ENCODE measurements at regions not wholly inside any gene's neighbourhood (a gene's known extent, or its start where the extent isn't known, plus 50 kb on each side); places are given as distances from the start of the nearest gene placed in this dataset.
"Not testable (repeated sequence)": the region's sequence is repeated elsewhere in the genome, so short reads cannot be mapped to it uniquely, and the experiment has no call there.

GRCh38 chr4:53919535-53919934 lies 144.9 kb downstream of the CHIC2 start:
- DNase-seq = no peak

- DNase-seq = no peak
Measured at GRCh38 chr4:53917729-53918128, 146.7 kb downstream of the CHIC2 start.

DNA sequence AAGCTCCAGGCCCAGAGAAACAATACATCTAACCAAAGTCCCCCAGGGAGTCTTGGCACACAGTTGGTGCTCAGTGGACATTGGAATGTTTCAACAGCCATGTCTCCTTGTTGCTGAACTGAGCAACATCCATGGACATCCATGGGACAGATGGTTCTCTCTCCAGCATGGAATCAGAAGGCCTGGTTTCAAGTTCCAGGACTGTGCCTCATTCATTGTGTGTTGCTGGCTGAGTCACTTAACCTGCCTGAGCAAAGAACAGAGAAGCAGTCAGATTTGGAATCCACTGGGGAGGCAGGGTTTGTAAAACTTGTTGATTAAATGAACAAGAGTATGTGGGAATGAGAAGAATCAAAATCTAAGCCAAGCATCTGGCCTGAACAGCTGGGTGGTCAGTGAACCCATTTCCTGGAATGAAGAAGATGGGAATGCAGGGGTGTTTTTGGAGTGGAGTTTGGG lies 147.9 kb downstream of the CHIC2 start:
- DNase-seq = peak; percentile 43

GRCh38 chr4:53914313-53915016 lies 149.9 kb downstream of the CHIC2 start:
- DNase-seq = peak; percentile 88

DNA sequence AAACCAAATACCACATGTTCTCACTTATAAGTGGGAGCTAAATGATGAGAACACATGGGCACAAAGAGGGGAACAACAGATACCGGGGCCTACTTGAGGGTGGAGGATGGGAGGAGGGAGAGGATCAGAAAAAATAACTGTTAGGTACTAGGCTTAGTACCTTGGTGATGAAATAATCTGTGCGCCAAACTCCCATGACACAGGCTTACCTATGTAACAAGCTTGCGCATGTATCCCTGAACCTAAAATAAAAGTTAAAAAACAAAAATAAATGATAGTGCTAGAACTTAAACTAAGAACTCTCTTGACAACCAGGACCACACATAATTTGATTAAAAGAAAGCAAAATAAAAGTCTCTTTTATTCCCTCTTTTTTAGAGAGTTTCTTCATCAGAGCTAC lies 150.6 kb downstream of the CHIC2 start:
- no peak for DNase-seq

DNA sequence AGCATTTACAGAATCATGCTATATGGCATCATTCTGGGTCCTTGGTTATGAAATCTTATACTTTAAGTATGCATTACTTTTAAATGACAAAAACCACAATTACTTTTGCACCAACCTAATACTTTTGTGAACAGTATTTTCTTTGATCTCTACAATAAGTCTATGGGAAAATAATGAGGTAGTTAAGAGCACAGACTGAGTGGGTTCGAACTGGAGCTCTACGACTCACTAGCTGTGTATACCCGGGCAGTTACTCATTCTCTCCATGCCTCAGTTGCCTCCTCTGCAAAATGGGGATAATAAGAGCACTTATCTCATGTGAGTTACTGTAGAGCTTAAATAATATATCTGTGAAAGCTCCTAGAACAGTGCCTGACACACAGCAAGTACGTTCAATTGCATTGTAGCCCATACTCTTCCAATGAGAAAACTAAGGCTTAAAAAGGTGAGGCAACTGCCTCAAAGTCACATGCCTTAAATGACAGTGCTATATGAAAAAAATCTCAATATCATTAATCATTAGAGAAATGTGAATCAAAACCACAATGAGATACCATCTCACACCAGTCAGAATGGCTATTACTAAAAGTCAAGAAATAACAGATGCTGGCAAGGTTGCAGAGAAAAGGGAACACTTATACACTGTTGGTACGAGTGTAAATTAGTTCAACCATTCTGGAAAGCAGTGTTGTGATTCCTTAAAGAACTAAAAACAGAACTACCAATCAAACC lies 151.5 kb downstream of the CHIC2 start:
- DNase-seq = no peak

- DNase-seq = peak; percentile 87
Measured at GRCh38 chr4:53908661-53909078, 155.7 kb downstream of the CHIC2 start.

DNA sequence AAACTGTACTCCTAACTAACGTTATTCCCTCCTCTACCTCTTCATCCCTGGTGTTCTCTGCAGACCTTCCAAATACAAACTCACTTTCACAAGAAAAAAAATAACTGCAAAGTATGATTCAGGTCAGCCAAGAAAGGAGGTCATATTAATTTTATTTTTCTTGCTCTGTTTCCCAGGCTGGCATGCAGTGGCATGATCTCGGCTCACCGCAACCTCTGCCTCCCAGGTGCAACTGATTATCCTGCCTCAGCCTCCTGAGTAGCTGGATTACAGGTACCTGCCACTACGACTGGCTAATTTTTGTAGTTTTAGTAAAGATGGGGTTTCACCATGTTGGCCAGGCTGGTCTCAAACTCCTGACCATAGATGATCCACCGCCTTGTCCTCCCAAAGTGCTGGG lies 156.6 kb downstream of the CHIC2 start:
- DNase-seq = no peak

DNA sequence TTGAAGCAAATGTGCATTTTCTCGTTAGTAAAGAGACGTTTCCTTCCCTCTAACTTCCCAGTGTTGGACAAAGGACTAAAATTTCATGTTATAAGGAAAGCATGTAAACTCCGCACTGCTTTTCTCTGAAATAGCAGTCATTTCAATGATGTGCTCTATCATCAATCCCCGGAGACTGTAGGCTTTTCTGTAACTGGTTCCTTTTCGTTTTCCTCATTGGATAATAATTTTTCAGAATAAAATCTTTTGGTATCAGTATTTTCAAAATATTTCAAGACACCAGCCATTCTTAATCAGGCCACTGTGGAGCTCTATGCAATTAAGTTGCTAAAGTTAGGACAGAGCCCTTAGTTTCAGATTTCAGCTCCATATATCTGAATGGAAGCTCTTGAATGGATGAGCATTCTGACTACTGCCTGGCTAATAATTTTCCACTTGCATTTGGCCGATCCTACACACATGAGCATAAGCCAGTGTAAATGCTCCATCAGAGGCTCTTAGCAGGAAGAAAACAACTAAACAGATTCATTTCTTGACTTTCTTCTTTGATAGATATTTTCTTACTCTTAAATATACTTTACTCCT lies 157.7 kb downstream of the CHIC2 start:
- peak; percentile 23 for DNase-seq

DNA sequence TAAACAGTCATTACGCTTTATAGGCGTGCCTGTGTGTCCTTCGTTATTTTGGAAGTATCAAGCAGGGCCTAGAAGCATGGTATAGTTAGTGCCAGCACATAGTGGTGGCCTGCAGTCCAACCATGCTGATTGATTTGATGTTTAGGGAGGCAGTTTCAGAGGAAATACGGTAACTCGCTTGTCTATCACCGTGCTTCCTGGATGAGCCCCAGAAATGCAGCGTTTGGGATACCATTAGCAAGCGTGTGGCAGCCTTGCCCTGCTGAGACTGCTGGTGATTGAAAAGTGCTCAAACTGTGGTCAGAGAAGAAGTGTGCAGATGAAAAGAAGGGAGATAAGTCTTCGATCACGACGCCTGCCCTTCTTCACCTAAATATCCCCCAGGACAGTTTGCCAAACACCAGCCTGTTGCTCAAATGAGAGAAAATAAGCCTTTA lies 158.4 kb downstream of the CHIC2 start:
- DNase-seq = peak; percentile 71

DNA sequence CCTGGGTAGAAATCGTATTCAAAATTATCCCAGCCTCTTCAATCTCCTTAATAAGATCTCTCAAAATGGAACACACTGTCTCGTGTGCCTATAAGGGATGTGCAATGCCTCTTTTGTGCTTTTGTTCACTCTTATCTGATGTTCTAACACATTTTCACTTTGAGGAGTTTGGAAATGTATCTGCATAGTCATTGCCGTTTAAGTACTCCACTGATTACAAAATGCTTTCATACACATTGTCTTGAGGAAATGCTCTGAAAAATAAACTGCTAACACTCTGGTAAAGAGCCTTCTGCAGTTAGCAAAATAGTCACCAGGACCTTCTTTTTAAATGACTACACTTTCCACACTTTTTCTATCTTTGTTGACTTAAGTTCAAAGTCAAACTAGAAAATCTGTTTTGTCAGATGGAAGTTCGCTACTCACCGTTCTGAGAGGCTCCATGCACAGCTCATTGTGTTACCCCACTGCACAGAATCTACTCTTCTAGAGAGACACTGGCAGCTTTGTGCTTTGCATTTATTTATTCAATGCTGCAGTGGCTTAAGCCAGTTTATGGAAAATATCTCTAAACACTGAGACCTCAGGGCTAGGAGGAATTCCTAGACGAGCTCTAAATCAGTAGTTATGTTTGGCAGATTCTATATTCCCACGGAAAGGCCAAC lies 159.0 kb downstream of the CHIC2 start:
- no peak for DNase-seq

GRCh38 chr4:53902786-53903185 lies 161.6 kb downstream of the CHIC2 start:
- no peak for DNase-seq

DNA sequence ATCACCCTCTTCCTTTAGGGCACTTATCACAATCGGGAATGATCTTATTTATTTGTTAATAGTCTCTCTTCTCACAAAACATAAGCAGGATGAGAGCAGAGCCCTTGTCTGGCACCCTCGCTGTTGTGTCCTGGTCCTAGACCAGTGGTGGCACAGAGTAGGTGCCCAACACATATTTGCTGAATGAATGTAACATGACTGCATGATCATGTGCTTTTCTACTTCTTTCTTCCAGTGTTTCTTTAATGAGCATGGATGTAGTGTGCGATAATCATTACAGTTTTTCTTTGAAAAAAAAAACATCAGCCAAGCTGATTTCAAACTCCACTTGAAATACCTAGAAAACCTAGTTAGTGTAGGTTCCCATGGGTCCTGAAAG lies 164.1 kb downstream of the CHIC2 start:
- DNase-seq = no peak

DNA sequence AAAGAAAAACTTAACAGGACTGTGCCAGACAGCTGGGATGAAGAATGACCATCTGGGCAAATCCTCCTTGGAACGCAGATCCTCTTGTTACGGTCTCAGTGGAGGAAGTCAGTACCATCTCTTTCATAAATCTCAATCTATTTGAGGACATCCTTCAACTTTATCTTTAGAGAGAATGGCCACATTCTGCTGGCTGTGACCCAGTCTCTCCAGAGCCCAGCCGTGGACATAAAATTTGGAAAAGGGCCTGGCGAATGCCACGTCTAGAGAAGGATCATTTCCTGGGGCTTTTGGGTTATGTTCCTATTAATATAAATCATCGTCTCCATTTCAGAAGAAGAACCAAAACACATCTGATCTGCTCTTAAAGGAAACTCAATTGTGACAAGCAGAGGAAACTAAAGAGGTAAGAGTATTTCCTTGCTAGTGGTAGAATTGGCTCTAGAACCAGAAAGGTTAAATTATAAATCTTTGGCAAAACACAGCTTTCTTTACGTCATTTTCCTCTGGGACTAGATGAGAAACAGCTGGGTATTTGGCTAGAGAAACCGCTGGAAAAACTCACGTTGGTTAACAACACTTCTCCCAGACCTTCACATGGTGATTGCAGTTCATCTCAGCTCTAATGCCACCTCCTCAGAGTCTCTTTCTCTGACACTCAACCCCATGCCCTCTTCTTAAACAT lies 164.7 kb downstream of the CHIC2 start:
- peak; percentile 46 for DNase-seq

DNA sequence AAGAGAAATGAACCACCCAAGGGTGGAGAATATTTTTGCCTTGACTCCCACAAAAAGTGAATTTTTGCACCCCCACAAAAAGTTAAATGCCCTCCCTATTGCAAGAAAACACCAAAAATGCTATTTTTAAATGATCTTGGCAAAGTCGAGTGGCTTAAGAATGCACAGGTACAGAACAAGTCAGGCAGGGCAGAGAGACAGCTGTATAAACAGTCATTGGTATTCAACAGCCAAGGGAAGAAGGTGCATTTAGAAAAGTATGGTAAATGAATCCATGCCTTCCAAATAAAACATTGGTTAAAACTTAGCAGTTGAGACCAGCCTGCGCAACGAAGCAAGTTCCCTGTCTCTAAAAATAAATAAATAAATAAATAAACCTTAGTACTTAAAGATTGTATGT lies 169.3 kb downstream of the CHIC2 start:
- DNase-seq = no peak

DNA sequence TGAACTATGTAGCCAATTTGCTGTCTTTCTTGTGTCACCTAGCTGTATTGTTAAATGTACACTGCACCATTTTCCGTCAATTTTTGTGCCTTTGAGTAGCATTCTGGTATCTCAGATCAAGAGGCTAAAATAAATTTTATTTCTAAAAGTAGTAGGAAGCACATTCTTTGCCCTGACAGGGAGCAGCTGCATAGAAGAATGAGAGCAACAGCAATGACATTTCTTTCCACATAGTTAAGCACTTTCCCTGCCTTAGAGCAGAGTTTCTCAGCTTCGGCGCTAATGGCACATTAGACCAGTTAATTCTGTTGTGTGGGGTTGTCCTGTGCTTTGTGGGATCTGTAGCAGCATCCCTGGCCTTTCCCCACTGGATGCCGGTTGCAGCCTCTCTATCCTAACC lies 173.9 kb downstream of the CHIC2 start:
- no peak for DNase-seq

GRCh38 chr4:53889326-53890055 lies 174.9 kb downstream of the CHIC2 start:
- DNase-seq = no peak

DNA sequence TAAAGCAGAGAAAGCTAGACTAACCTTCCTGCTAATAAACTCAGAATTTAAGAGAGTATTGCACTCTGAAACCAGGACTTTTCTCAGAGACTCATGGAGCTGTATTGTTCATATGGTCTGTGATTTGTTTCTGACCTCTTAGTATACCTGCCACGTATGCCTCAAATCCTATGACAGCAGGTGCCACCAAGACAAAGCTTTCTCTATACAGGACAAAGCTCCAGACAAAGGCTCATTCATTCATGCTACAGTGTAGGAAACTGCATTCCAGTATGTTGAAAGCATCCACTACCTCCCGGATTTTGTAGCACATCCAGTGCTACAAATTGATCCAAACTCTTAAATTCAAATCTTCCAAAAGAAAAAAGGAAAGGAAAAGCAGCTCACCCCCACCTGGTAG lies 178.3 kb downstream of the CHIC2 start:
- no peak for DNase-seq

DNA sequence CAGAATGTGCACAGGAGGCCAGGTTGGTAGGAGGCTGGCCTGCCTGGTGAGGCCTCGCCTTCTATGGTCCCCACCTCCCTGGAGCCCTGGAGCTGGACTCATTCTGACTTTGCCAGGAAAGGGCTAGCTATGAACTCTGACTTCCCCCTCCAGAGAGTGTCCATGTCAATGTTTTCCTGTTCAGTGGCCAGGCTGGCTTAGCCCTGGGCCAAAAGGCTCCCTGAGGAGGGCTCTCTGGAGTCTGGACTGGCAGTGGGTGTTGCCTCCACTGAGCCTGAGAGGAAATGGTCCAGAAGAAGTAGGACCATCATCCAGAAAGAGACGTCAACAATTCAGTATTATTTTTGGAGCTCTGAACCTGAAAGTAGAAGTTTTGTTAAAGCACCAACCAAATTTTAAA lies 178.7 kb downstream of the CHIC2 start:
- DNase-seq = no peak

DNA sequence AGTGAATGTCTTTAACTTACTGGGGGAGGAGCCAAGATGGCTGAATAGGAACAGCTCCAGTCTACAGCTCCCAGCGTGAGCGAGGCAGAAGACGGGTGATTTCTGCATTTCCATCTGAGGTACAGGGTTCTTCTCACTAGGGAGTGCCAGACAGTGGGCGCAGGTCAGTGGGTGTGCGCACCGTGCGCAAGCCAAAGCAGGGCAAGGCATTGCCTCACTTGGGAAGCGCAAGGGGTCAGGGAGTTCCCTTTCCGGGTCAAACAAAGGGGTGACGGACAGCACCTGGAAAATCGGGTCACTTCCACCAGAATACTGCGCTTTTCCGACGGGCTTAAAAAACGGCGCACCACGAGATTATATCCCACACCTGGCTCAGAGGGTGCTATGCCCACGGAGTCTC lies 187.3 kb downstream of the CHIC2 start:
- not testable (repeated sequence) for DNase-seq

DNA sequence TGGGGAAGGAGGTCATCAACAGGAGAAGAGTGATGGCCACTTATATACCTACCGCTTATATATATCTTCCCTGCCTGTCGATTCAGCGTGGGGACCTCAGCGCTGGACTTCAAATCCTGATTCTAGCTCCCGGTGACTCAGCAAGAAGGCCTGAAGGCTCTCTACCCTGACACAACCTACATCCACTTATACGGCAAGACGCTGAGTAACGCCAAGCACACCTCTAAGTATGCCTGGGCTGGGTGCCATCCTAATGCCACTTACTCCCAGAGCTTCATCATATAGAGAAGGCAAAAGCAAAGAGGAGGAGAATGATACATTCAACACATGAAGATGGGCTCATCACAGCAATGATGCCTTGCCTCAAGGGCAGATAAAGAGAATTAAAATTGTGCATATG lies 198.3 kb downstream of the CHIC2 start:
- DNase-seq = no peak

GRCh38 chr4:53865054-53865453 lies 199.4 kb downstream of the CHIC2 start:
- no peak for DNase-seq

Measured in HCEC 1CT (cell line).